HCT116 (cell line): ENCODE measurements at regions not wholly inside any gene's neighbourhood (a gene's known extent, or its start where the extent isn't known, plus 50 kb on each side); places are given as distances from the start of the nearest gene placed in this dataset.

Experiments used
- ATAC-seq: fragments of 200-7000 bp; cut with Tn5 transposase; 2 replicates; pipeline ENCODE4 v1.9.1; 2020; ENCODE audit warnings: mild to moderate bottlenecking, moderate library complexity
- BruUV-seq: library from RNA; stranded (reverse); fragments of 400-500 nt; replicated peaks from 2 replicates; lab custom pipeline; 2021; lab: Mats Ljungman, UMichigan
- CTCF ChIA-PET: fragments of 300-600 bp; sonication (Branson Sonifier 250); formaldehyde crosslinking; loops from one replicate; lab custom pipeline; 2021; ENCODE audit warnings: antibody characterized with exemption; lab: Charles Lee
- POLR2A ChIA-PET: fragments of 300-600, 350-600 bp; sonication (Branson Sonifier 250); formaldehyde crosslinking; loops from one replicate; lab custom pipeline; 2021; ENCODE audit warnings: antibody characterized with exemption; lab: Charles Lee
- RAD21 ChIA-PET, 2 experiments: fragments of 300-600 bp; sonication (Branson Sonifier 250); formaldehyde crosslinking; loops; one replicate each; lab custom pipeline; 2023; ENCODE audit warnings: low total read pairs in 2 of 2; ENCODE audit not compliant: uncharacterized antibody in 2 of 2, unreplicated experiment in 2 of 2, low non-redundant PET in 1 of 2; lab: Charles Lee
- DNase-seq: peaks from one replicate; pipeline ENCODE4 v3.0.0-alpha.2; 2010; ENCODE audit warnings: low read depth, low spot score
- H2AFZ ChIP-seq: fragments of 200-600 bp; shearing (Covaris generic), sonication (generic); 2 replicates; pipeline ENCODE4 v1.6.1; 2017; ENCODE audit warnings: low read depth, mixed run types, mixed read lengths, antibody characterized with exemption, low read length; ENCODE audit not compliant: poor library complexity, severe bottlenecking
- H3K27ac ChIP-seq: 2 replicates; pipeline ENCODE4 v1.5.1; 2012; ENCODE audit warnings: low read depth, low read length
- H3K27me3 ChIP-seq: fragments of 200-600 bp; sonication (generic); 2 replicates; pipeline ENCODE4 v1.6.1; 2016; ENCODE audit warnings: mixed run types, low read length, mixed read lengths; ENCODE audit not compliant: insufficient read depth
- H3K36me3 ChIP-seq, 2 experiments: fragments of 200-500 bp in 1 of 2; fragments of 200-600 bp in 1 of 2; sonication (Bioruptor generic) in 1 of 2; sonication (generic) in 1 of 2; 2 replicates each; pipeline versions ENCODE4 v1.5.1 to v1.6.1; 2014 to 2016; ENCODE audit warnings: low read length in 2 of 2, inconsistent platforms in 1 of 2, mixed read lengths in 1 of 2, mixed run types in 1 of 2; ENCODE audit not compliant: insufficient read depth in 2 of 2, control insufficient read depth in 1 of 2
- H3K4me1 ChIP-seq, 2 experiments: fragments of 200-600 bp in 1 of 2; sonication (generic) in 1 of 2; 2 replicates each; pipeline versions ENCODE4 v1.5.1 to v1.6.1; 2012 to 2017; ENCODE audit warnings: low read length in 2 of 2, inconsistent platforms in 1 of 2, mild to moderate bottlenecking in 1 of 2, mixed read lengths in 1 of 2, mixed run types in 1 of 2, moderate library complexity in 1 of 2; ENCODE audit not compliant: insufficient read depth in 2 of 2, control insufficient read depth in 1 of 2
- H3K4me2 ChIP-seq: fragments of 200-600 bp; sonication (generic); 2 replicates; pipeline ENCODE4 v1.6.1; 2017; ENCODE audit warnings: mixed run types, low read length, mixed read lengths
- H3K4me3 ChIP-seq, 2 experiments: fragments of 200-600 bp in 1 of 2; sonication (generic) in 1 of 2; replicated peaks in 1 of 2; 2 replicates each; pipeline ENCODE4 v1.5.1; 2011 to 2016; ENCODE audit warnings: low read length in 2 of 2, control low read depth in 1 of 2, low read depth in 1 of 2, mild to moderate bottlenecking in 1 of 2, mixed read lengths in 1 of 2, mixed run types in 1 of 2
- H3K79me2 ChIP-seq: fragments of 200-600 bp; sonication (generic); 2 replicates; pipeline ENCODE4 v1.6.1; 2017; ENCODE audit warnings: mild to moderate bottlenecking, mixed run types, low read length, moderate library complexity, mixed read lengths; ENCODE audit not compliant: insufficient read depth
- H3K9ac ChIP-seq: fragments of 200-600 bp; sonication (generic); 2 replicates; pipeline ENCODE4 v1.6.1; 2016; ENCODE audit warnings: low read length, mixed read lengths
- H3K9me2 ChIP-seq: fragments of 200-600 bp; sonication (generic), shearing (Covaris generic); 2 replicates; pipeline ENCODE4 v1.6.1; 2017; ENCODE audit warnings: mixed run types, mild to moderate bottlenecking, moderate library complexity; ENCODE audit not compliant: insufficient read depth
- H3K9me3 ChIP-seq, 2 experiments: fragments of 200-500 bp in 1 of 2; fragments of 200-600 bp in 1 of 2; sonication (Bioruptor generic) in 1 of 2; sonication (generic) in 1 of 2; 2 replicates each; pipeline ENCODE4 v1.6.1; 2014 to 2017; ENCODE audit warnings: low read length in 2 of 2, mixed read lengths in 2 of 2, inconsistent platforms in 1 of 2, low read depth in 1 of 2, mild to moderate bottlenecking in 1 of 2, mixed run types in 1 of 2, moderate library complexity in 1 of 2; ENCODE audit not compliant: control insufficient read depth in 1 of 2, insufficient read depth in 1 of 2
- H4K20me1 ChIP-seq: fragments of 200-600 bp; sonication (generic), shearing (Covaris generic); 2 replicates; pipeline ENCODE4 v1.6.1; 2017; ENCODE audit warnings: mixed run types, mild to moderate bottlenecking, moderate library complexity; ENCODE audit not compliant: insufficient read depth
- ATF3 ChIP-seq: IDR thresholded peaks from 2 replicates; pipeline ENCODE4 v1.6.1; 2012
- CBX3 ChIP-seq: IDR thresholded peaks from 2 replicates; pipeline ENCODE4 v1.6.1; 2012; ENCODE audit warnings: low read depth
- ELF1 ChIP-seq: IDR thresholded peaks from 2 replicates; pipeline ENCODE4 v1.6.1; 2012; ENCODE audit warnings: low read depth, borderline replicate concordance
- FOSL1 ChIP-seq: IDR thresholded peaks from 2 replicates; pipeline ENCODE4 v1.6.1; 2012; ENCODE audit warnings: low read depth
- JUND ChIP-seq: IDR thresholded peaks from 2 replicates; pipeline ENCODE4 v1.6.1; 2012
- MAX ChIP-seq: IDR thresholded peaks from 2 replicates; pipeline ENCODE4 v1.6.1; 2012
- POLR2A ChIP-seq: IDR thresholded peaks from 2 replicates; pipeline ENCODE4 v1.7.0; 2011; ENCODE audit warnings: borderline replicate concordance; ENCODE audit not compliant: insufficient read depth, insufficient read length; ENCODE audit errors: extremely low read depth
- POLR2AphosphoS5 ChIP-seq: IDR thresholded peaks from 2 replicates; pipeline ENCODE4 v1.6.1; 2011; ENCODE audit warnings: mild to moderate bottlenecking, low read depth, low read length, moderate library complexity
- RAD21 ChIP-seq: IDR thresholded peaks from 2 replicates; pipeline ENCODE4 v1.6.1; 2012; ENCODE audit warnings: low read depth, mild to moderate bottlenecking
- SP1 ChIP-seq: IDR thresholded peaks from 2 replicates; pipeline ENCODE4 v1.6.1; 2012; ENCODE audit warnings: low read depth
- TCF7L2 ChIP-seq: IDR thresholded peaks from 2 replicates; pipeline ENCODE4 v1.7.0; 2011; ENCODE audit warnings: borderline replicate concordance, inconsistent platforms; ENCODE audit not compliant: insufficient read depth, insufficient read length; ENCODE audit errors: extremely low read depth
- YY1 ChIP-seq: IDR thresholded peaks from 2 replicates; pipeline ENCODE4 v1.6.1; 2011; ENCODE audit warnings: low read length, low read depth, moderate library complexity, mild to moderate bottlenecking; ENCODE audit not compliant: insufficient replicate concordance; ENCODE audit errors: extremely low read depth
- ZBTB33 ChIP-seq: IDR thresholded peaks from 2 replicates; pipeline ENCODE4 v1.6.1; 2011; ENCODE audit warnings: mild to moderate bottlenecking, low read length, moderate library complexity; ENCODE audit not compliant: insufficient replicate concordance; ENCODE audit errors: extremely low read depth
- ZFX ChIP-seq: fragments of 450-650 bp; IDR thresholded peaks from 2 replicates; pipeline ENCODE4 v1.6.1; 2017
- ZNF274 ChIP-seq: fragments of 200-500 bp; sonication (Bioruptor generic); IDR thresholded peaks from 2 replicates; pipeline ENCODE4 v1.6.1; 2014; ENCODE audit warnings: mild to moderate bottlenecking, low read depth, low read length, inconsistent platforms
- intact Hi-C: fragments of 100-400 bp; cut with micrococcal nuclease; formaldehyde crosslinking; loops from 2 replicates; pipeline ENCODE4 v1.10.0; 2022
- TF ChIP-seq, protein P1 (sequence below): IDR thresholded peaks from 2 replicates; pipeline ENCODE4 v1.6.1; 2012; ENCODE audit warnings: low read depth

DNA sequence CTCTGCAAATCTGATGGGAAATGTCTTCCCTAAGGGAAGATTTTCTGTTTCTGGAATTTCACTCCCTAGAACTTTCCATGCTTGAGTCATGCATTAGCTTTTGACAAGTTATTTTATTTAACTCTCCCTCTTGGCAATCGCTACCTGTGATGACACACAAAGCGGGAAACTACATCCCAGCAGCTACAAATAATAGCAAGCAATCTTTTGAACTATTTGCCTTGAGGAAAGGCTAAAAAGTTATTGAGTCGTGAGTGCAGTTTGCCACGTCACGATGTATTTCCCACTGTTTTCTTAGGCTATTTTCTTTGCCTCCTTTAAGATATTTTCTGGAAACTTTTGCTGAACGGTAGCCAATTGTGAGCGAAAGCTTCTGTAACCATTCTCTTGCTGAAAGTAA is 353.3 kb upstream of the HTR2A start:
- H3K9me2 ChIP-seq = no peaks in the 10 kb centered on the region
- H3K36me3 ChIP-seq = no peaks in the 10 kb centered on the region
- TF ChIP-seq POLR2AphosphoS5 (no peak), FOSL1 (no peak), TCF7L2 (no peak), ZBTB33 (no peak), ZNF274 (no peak), YY1 (no peak), ZFX (no peak)
- DNase-seq (no peak), ATAC-seq (no peak)
- ChIA-PET RAD21 (no interaction called here), POLR2A (no interaction called here), CTCF (no interaction called here)
- H2AFZ ChIP-seq = no peak overlapping the region
- H3K27ac ChIP-seq = no peak overlapping the region
- H4K20me1 ChIP-seq = no peaks in the 10 kb centered on the region
- no peaks in the 10 kb centered on the region for H3K27me3 ChIP-seq
- no peaks in the 10 kb centered on the region for H3K4me1 ChIP-seq
- H3K79me2 ChIP-seq = no peaks in the 10 kb centered on the region
- H3K4me2 ChIP-seq = no peak overlapping the region
- no peak overlapping the region for H3K4me3 ChIP-seq
- no peak overlapping the region for H3K9ac ChIP-seq
- no peaks in the 10 kb centered on the region for H3K9me3 ChIP-seq
- intact Hi-C loops = no loop called here
- BruUV-seq = no TSS peak

DNA sequence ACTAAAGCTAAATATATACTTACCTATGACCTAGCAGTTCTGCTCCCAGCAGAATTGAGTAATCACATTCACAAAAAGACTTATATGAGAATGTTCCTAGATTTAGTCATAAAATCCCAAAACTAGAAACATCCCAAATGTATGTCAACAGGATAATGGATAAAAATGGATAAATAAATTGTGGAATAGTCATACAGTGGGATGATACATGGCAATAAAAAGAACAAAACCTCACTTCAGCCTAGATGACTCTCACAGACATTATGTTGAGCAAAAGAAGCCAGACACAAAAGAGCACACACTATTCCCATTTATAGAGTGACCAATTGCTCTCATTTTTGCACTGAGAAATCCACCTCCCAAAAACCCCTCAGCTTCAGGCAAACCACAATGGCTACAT is 352.4 kb upstream of the HTR2A start:
- RAD21 ChIA-PET = no interaction called here
- POLR2A ChIA-PET = no interaction called here
- Histone ChIP-seq H3K4me2 (no peak overlapping the region), H3K79me2 (no peaks in the 10 kb centered on the region), H3K9ac (no peak overlapping the region), H3K4me3 (no peak overlapping the region), H4K20me1 (no peaks in the 10 kb centered on the region), H3K9me3 (no peaks in the 10 kb centered on the region), H2AFZ (no peak overlapping the region), H3K27me3 (no peaks in the 10 kb centered on the region), H3K4me1 (no peaks in the 10 kb centered on the region), H3K36me3 (no peaks in the 10 kb centered on the region), H3K27ac (no peak overlapping the region), H3K9me2 (no peaks in the 10 kb centered on the region)
- no peak for DNase-seq
- CTCF ChIA-PET = no interaction called here
- intact Hi-C loops = no loop called here
- ATAC-seq = no peak
- BruUV-seq = no TSS peak
- TF ChIP-seq MAX = no peak
- TF ChIP-seq ATF3 = no peak
- TF ChIP-seq TCF7L2 = no peak
- TF ChIP-seq, protein P1, sequence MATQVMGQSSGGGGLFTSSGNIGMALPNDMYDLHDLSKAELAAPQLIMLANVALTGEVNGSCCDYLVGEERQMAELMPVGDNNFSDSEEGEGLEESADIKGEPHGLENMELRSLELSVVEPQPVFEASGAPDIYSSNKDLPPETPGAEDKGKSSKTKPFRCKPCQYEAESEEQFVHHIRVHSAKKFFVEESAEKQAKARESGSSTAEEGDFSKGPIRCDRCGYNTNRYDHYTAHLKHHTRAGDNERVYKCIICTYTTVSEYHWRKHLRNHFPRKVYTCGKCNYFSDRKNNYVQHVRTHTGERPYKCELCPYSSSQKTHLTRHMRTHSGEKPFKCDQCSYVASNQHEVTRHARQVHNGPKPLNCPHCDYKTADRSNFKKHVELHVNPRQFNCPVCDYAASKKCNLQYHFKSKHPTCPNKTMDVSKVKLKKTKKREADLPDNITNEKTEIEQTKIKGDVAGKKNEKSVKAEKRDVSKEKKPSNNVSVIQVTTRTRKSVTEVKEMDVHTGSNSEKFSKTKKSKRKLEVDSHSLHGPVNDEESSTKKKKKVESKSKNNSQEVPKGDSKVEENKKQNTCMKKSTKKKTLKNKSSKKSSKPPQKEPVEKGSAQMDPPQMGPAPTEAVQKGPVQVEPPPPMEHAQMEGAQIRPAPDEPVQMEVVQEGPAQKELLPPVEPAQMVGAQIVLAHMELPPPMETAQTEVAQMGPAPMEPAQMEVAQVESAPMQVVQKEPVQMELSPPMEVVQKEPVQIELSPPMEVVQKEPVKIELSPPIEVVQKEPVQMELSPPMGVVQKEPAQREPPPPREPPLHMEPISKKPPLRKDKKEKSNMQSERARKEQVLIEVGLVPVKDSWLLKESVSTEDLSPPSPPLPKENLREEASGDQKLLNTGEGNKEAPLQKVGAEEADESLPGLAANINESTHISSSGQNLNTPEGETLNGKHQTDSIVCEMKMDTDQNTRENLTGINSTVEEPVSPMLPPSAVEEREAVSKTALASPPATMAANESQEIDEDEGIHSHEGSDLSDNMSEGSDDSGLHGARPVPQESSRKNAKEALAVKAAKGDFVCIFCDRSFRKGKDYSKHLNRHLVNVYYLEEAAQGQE = no peak
- TF ChIP-seq SP1 = no peak
- TF ChIP-seq CBX3 = no peak
- TF ChIP-seq POLR2A = no peak
- no peak for TF ChIP-seq RAD21
- TF ChIP-seq JUND = no peak
- no peak for TF ChIP-seq YY1
- no peak for TF ChIP-seq ELF1
- no peak for TF ChIP-seq ZFX
